Colonic mucosa (tissue), 4 donors: ENCODE measurements at regions not wholly inside any gene's neighbourhood (a gene's known extent, or its start where the extent isn't known, plus 50 kb on each side); places are given as distances from the start of the nearest gene placed in this dataset.
"Not testable (repeated sequence)": the region's sequence is repeated elsewhere in the genome, so short reads cannot be mapped to it uniquely, and the experiment has no call there.

Experiments used
- DNase-seq: peaks from one replicate; pipeline ENCODE4 v3.0.0-alpha.2; 2020
- H3K27ac ChIP-seq: fragments of 200-600 bp; one replicate; pipeline ENCODE4 v1.8.0; 2021
- H3K27me3 ChIP-seq: fragments of 200-600 bp; one replicate; pipeline ENCODE4 v1.8.0; 2021
- H3K36me3 ChIP-seq: fragments of 200-600 bp; one replicate; pipeline ENCODE4 v1.8.0; 2021
- H3K4me1 ChIP-seq: fragments of 200-600 bp; one replicate; pipeline ENCODE4 v1.8.0; 2021; ENCODE audit warnings: mild to moderate bottlenecking
- H3K4me3 ChIP-seq: fragments of 200-600 bp; one replicate; pipeline ENCODE4 v1.8.0; 2021
- H3K9ac ChIP-seq, 2 donors: one replicate each; pipeline ENCODE4 v1.7.0; 2013; ENCODE audit warnings: control low read depth in 2 of 2, low read depth in 2 of 2, low read length in 2 of 2
- H3K9me3 ChIP-seq: fragments of 200-600 bp; one replicate; pipeline ENCODE4 v1.8.0; 2021
- CTCF ChIP-seq: fragments of 200-600 bp; IDR thresholded peaks from one replicate; pipeline ENCODE4 v1.8.0; 2022; ENCODE audit warnings: antibody characterized with exemption, mild to moderate bottlenecking
- intact Hi-C: fragments of 100-400 bp; cut with DNase I; formaldehyde crosslinking; loops from one replicate; pipeline ENCODE4 v1.14.1; 2022
- donor health status: healthy.
- donor health status: DM: no; HTN: no; CAD: no.
- donor health status: DM: no; HTN: no; CAD: no.

GRCh38 chr6:139960671-139961070, 586.2 kb upstream of the CITED2 start:
- H3K4me3 ChIP-seq: no peak overlapping the region
- intact Hi-C loops: no loop called here
- no peaks in the 10 kb centered on the region for H3K36me3 ChIP-seq
- H3K9me3 ChIP-seq: no peaks in the 10 kb centered on the region
- DNase-seq: no peak
- H3K4me1 ChIP-seq: no peaks in the 10 kb centered on the region
- no peak overlapping the region for H3K27ac ChIP-seq
- no peaks in the 10 kb centered on the region for H3K27me3 ChIP-seq
- no peak overlapping the region for H3K9ac ChIP-seq
- no peak for TF ChIP-seq CTCF

- no peak for TF ChIP-seq CTCF
- Histone ChIP-seq H3K9me3 (no peaks in the 10 kb centered on the region), H3K27me3 (no peaks in the 10 kb centered on the region), H3K9ac (no peak overlapping the region), H3K4me3 (no peak overlapping the region), H3K4me1 (no peaks in the 10 kb centered on the region), H3K36me3 (no peaks in the 10 kb centered on the region), H3K27ac (no peak overlapping the region)
- intact Hi-C loops: no loop called here
- no peak for DNase-seq
Observed at GRCh38 chr6:139955366-139956155, 581.1 kb upstream of the CITED2 start.

GRCh38 chr6:139954463-139955071, 580.1 kb upstream of the CITED2 start:
- Histone ChIP-seq H3K36me3 (no peaks in the 10 kb centered on the region), H3K27me3 (no peaks in the 10 kb centered on the region), H3K9me3 (no peaks in the 10 kb centered on the region), H3K4me3 (no peak overlapping the region), H3K27ac (no peak overlapping the region), H3K4me1 (no peaks in the 10 kb centered on the region), H3K9ac (no peak overlapping the region)
- no peak for TF ChIP-seq CTCF
- no peak for DNase-seq
- intact Hi-C loops: no loop called here

- H3K27ac ChIP-seq, H3K9me3 ChIP-seq, H3K4me1 ChIP-seq, H3K4me3 ChIP-seq, H3K27me3 ChIP-seq, DNase-seq, H3K9ac ChIP-seq, H3K36me3 ChIP-seq, intact Hi-C loops: not testable (repeated sequence)
Observed at GRCh38 chr6:139953780-139954179, 579.3 kb upstream of the CITED2 start.

- no peak overlapping the region for H3K4me3 ChIP-seq
- no peak for DNase-seq
- intact Hi-C loops: no loop called here
- no peaks in the 10 kb centered on the region for H3K4me1 ChIP-seq
- no peak overlapping the region for H3K27ac ChIP-seq
- no peak for TF ChIP-seq CTCF
- no peaks in the 10 kb centered on the region for H3K27me3 ChIP-seq
- no peak overlapping the region for H3K9ac ChIP-seq
- no peaks in the 10 kb centered on the region for H3K36me3 ChIP-seq
- no peaks in the 10 kb centered on the region for H3K9me3 ChIP-seq
Observed at GRCh38 chr6:139951172-139951571, 576.7 kb upstream of the CITED2 start.

- Histone ChIP-seq H3K4me3 (no peak overlapping the region), H3K9me3 (no peaks in the 10 kb centered on the region), H3K27me3 (no peaks in the 10 kb centered on the region), H3K36me3 (no peaks in the 10 kb centered on the region), H3K27ac (no peak overlapping the region), H3K9ac (no peak overlapping the region), H3K4me1 (no peaks in the 10 kb centered on the region)
- TF ChIP-seq CTCF: no peak
- DNase-seq: no peak
- intact Hi-C loops: no loop called here
Observed at GRCh38 chr6:139944976-139945375, 570.5 kb upstream of the CITED2 start.
